ENCODE measurements at regions not wholly inside any gene's neighbourhood (a gene's known extent, or its start where the extent isn't known, plus 50 kb on each side); places are given as distances from the start of the nearest gene placed in this dataset.
"Not testable (repeated sequence)": the region's sequence is repeated elsewhere in the genome, so short reads cannot be mapped to it uniquely, and the experiment has no call there.

DNA sequence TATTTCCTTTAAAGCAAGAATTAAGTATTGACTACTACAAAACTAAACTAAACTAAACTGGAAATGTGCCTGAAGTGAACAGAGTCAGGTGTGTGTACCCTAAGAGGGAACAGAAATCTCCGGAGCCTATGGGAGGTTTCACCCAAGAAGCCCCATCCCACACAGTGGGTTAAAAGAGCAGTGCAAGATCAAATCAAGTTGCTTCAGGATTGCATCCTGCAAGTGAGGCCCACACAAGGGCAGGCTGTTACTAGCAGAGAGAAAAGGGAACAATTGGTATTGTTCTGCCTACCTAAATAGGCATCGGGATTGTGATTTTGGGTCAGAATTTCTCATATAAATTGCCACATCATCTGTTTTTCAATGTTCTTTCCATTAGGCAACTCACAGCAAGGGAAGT is 113.3 kb upstream of the CDC14C start:
- no peak for DNase-seq (ENCODE audit: low read depth, low spot score)
- no peak overlapping the region for H3K27ac ChIP-seq

DNA sequence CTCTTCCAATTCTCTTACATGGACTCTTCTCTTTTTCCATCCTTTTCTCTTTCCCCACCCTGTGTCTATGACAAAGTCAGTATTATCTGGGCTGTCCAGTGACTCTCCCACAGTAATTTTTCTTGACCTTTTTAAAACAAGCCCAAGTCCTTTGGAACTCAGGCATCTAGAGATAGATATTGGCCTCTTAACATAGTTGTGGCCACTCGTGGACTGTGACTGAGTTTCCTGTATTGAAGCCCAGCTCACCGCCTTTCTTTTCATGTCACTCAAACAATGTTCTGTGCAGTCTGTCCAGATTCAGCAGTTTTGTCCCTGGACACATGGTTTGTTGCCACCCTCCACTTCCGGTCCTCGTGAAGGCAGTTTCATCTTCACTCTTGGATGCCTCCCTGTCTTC is 110.9 kb upstream of the CDC14C start:
- DNase-seq (ENCODE audit: low read depth, low spot score): no peak
- H3K27ac ChIP-seq: no peak overlapping the region

- DNase-seq (ENCODE audit: low read depth, low spot score): no peak
Measured at GRCh38 chr7:48822138-48822537, 102.2 kb upstream of the CDC14C start.

DNA sequence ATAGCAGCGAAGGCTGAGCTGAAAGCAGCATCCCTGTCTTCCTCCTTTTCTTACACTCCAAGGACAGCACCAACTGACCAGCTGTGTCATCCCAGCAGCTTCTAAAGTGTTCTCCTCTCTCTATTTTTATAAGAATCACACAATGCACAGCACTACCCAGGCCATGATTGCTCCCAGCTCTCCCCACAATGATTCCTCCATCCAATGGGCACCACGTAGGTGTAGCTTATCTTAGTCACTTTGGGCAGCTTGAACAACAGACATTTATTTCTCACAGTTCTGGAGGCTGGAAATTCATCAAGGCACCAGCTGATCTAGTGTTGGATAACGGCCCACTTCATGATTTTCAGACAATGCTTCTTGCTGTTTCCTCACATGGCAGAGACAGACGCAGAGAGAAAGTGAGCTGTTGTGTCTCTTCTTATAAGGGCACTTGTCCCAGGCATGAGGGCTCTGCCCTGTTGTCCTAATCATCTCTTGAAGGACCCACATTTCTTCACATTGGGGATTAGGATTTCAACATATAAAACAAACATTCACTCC is 92.0 kb upstream of the CDC14C start:
- H3K27ac ChIP-seq: no peak overlapping the region
- DNase-seq (ENCODE audit: low read depth, low spot score): no peak

More at GRCh38 chr7:48822138-48822537, 102.2 kb upstream of the CDC14C start:
- H3K27ac ChIP-seq: no peak overlapping the region

DNA sequence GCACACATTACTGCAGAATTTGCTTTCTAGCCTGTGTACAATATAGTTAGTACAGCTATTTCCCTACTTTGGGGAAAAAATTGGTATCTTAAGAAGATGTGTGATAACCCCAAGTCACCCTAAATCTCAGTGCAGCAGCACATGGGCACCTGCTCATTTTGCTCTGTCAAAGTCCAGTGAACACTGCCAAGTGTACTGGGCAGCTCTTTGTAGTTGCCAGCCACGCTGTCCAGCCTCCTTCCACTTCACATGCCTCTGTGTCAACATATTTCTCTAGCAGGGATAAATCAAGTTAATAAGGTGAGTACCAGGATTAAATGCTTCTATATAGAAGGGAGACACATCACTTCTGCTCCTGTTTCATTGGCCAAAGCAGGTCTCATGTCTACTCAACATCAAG is 87.1 kb upstream of the CDC14C start:
- no peak overlapping the region for H3K27ac ChIP-seq
- DNase-seq (ENCODE audit: low read depth, low spot score): no peak

DNA sequence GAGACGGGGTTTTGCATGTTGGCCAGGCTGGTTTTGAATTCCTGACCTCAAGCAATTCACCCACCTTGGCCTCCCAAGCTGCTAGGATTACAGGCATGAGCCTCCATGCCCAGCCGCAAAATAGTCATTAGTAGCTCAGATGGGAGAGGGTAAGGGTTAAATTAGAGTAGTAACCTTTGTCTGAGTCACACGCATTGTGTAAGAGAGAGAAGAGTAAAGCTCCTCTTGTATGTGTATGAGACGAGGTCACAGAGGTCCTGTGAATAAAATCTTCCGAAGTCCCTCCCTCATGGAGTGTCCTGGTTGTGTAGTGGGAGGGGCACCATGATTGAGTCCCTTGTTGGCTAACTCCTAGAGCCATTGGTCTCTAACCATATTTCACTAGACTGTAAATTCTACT is 85.2 kb upstream of the CDC14C start:
- H3K27ac ChIP-seq: no peak overlapping the region
- no peak for DNase-seq (ENCODE audit: low read depth, low spot score)

DNA sequence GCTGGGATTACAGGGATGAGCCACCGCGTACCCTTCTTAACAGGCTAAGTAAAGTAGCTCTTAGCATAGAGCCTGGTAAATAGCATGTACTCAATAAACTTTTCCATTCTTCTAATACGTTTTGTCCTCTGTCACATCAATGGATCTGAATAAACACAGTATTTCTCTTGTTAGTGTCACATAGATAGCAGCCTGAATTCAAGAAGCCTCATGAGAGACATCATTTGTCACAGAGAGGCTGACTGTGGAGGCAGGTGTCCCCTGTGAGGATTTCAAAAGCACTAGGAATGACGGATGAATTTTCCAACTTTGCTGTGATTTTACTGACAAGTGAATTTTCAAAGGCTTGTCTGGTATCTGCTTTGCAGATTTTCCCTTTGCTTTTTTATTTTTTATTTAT is 82.6 kb upstream of the CDC14C start:
- H3K27ac ChIP-seq: no peak overlapping the region
- DNase-seq (ENCODE audit: low read depth, low spot score): no peak

GRCh38 chr7:48847917-48848316 is 76.4 kb upstream of the CDC14C start:
- H3K27ac ChIP-seq: no peak overlapping the region
- DNase-seq (ENCODE audit: low read depth, low spot score): no peak

DNA sequence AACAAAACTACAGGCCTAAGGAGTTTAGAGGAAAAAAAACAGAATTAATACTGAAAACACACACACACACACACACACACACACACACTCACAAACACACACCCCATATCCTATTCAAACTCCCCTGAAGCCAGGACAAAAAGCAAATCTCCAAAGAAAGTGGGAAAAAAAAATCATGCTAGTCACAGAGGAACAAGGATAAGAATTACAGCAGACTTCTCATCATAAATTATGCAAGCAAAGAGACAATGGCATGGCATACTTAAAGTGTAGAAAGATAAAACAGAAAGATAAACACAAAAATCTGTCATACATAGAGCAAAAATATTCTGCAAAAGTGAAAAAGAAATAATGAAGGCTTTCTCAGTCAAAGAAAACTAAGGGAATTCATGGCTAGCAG is 63.9 kb upstream of the CDC14C start:
- DNase-seq (ENCODE audit: low read depth, low spot score): not testable (repeated sequence)

GRCh38 chr7:48868916-48869315 is 55.4 kb upstream of the CDC14C start:
- no peak overlapping the region for H3K27ac ChIP-seq
- DNase-seq (ENCODE audit: low read depth, low spot score): no peak

More for the DNA sequence above, 63.9 kb upstream of the CDC14C start:
- not testable (repeated sequence) for H3K27ac ChIP-seq

- no peak overlapping the region for H3K27ac ChIP-seq
- no peak for DNase-seq (ENCODE audit: low read depth, low spot score)
Measured at GRCh38 chr7:48872548-48872947, 51.8 kb upstream of the CDC14C start.

Data from epithelial cell of prostate (primary cell).